Neural progenitor cell (in vitro differentiated cells): ENCODE measurements at regions not wholly inside any gene's neighbourhood (a gene's known extent, or its start where the extent isn't known, plus 50 kb on each side); places are given as distances from the start of the nearest gene placed in this dataset.

ENCODE experiments used
- DNase-seq: peaks from one replicate; pipeline ENCODE4 v3.0.0-alpha.2; 2016; ENCODE audit warnings: low spot score
- H2AFZ ChIP-seq: fragments of 200-600 bp; sonication (generic); replicated peaks from 2 replicates; pipeline ENCODE4 v1.6.1; 2016; ENCODE audit warnings: antibody characterized with exemption
- H3F3A ChIP-seq: fragments of 200-600 bp; sonication (generic); 2 replicates; pipeline ENCODE4 v1.6.1; 2016; ENCODE audit warnings: antibody characterized with exemption, low read depth
- H3K27ac ChIP-seq: fragments of 200-600 bp; sonication (generic); 2 replicates; pipeline ENCODE4 v1.5.1; 2016; ENCODE audit warnings: mild to moderate bottlenecking
- H3K27me3 ChIP-seq: fragments of 200-600 bp; sonication (generic); 2 replicates; pipeline ENCODE4 v1.6.1; 2016; ENCODE audit warnings: mild to moderate bottlenecking, moderate library complexity
- H3K36me3 ChIP-seq: fragments of 200-600 bp; sonication (generic); 2 replicates; pipeline ENCODE4 v1.5.1; 2016
- H3K4me1 ChIP-seq: fragments of 200-600 bp; sonication (generic); 2 replicates; pipeline ENCODE4 v1.6.1; 2016; ENCODE audit warnings: mixed run types
- H3K4me2 ChIP-seq: fragments of 200-600 bp; sonication (generic); 2 replicates; pipeline ENCODE4 v1.6.1; 2016
- H3K4me3 ChIP-seq: fragments of 200-600 bp; sonication (generic); 2 replicates; pipeline ENCODE4 v1.5.1; 2016
- H3K79me2 ChIP-seq: fragments of 200-600 bp; sonication (generic); 2 replicates; pipeline ENCODE4 v1.6.1; 2016; ENCODE audit warnings: low read depth
- H3K9ac ChIP-seq: fragments of 200-600 bp; sonication (generic); 2 replicates; pipeline ENCODE4 v1.6.1; 2016
- H3K9me3 ChIP-seq: fragments of 200-600 bp; sonication (generic); 2 replicates; pipeline ENCODE4 v1.5.1; 2016; ENCODE audit warnings: low read depth
- H4K20me1 ChIP-seq: fragments of 200-600 bp; sonication (generic); 2 replicates; pipeline ENCODE4 v1.6.1; 2016; ENCODE audit warnings: low read depth
- H3K27ac Mint-ChIP-seq: 3 replicates; pipeline ENCODE4 v1.8.0; 2021; ENCODE audit warnings: mixed read lengths
- H3K27me3 Mint-ChIP-seq: 2 replicates; pipeline ENCODE4 v1.8.0; 2022; ENCODE audit warnings: low read depth, mild to moderate bottlenecking, inconsistent platforms, moderate library complexity, mixed read lengths; ENCODE audit not compliant: insufficient read depth
- H3K36me3 Mint-ChIP-seq: 3 replicates; pipeline ENCODE4 v1.8.0; 2021; ENCODE audit warnings: mixed read lengths
- H3K4me1 Mint-ChIP-seq: 3 replicates; pipeline ENCODE4 v1.8.0; 2021; ENCODE audit warnings: mixed read lengths
- H3K4me3 Mint-ChIP-seq: 3 replicates; pipeline ENCODE4 v1.8.0; 2021; ENCODE audit warnings: mild to moderate bottlenecking, moderate library complexity, mixed read lengths
- H3K9me3 Mint-ChIP-seq: 3 replicates; pipeline ENCODE4 v1.8.0; 2020; ENCODE audit warnings: mixed read lengths
- CTCF ChIP-seq: fragments of 200-600 bp; sonication (generic); IDR thresholded peaks from 2 replicates; pipeline ENCODE4 v1.5.1; 2017; ENCODE audit warnings: antibody characterized with exemption, mild to moderate bottlenecking
- EZH2 ChIP-seq: fragments of 200-600 bp; sonication (generic); IDR thresholded peaks from 2 replicates; pipeline ENCODE4 v1.6.1; 2017; ENCODE audit warnings: antibody characterized with exemption, mild to moderate bottlenecking, moderate library complexity
- EZH2phosphoT487 ChIP-seq: fragments of 200-600 bp; sonication (generic); IDR thresholded peaks from 2 replicates; pipeline ENCODE4 v1.6.1; 2017; ENCODE audit warnings: antibody characterized with exemption

GRCh38 chrX:56069299-56069931 is 162.7 kb upstream of the KLF8 start:
- Mint-ChIP-seq H3K27me3 (peaks cover 2% of the 10 kb centered on the region), H3K4me3 (no peak overlapping the region), H3K36me3 (no peaks in the 10 kb centered on the region), H3K4me1 (no peaks in the 10 kb centered on the region), H3K9me3 (peaks cover 10% of the 10 kb centered on the region), H3K27ac (no peak overlapping the region)
- no peak for DNase-seq
- H3K9me3 ChIP-seq = no peaks in the 10 kb centered on the region
- H3F3A ChIP-seq = no peaks in the 10 kb centered on the region
- no peak overlapping the region for H2AFZ ChIP-seq
- H4K20me1 ChIP-seq = no peaks in the 10 kb centered on the region
- H3K9ac ChIP-seq = no peak overlapping the region
- no peaks in the 10 kb centered on the region for H3K79me2 ChIP-seq
- H3K4me3 ChIP-seq = no peak overlapping the region
- H3K4me2 ChIP-seq = no peak overlapping the region
- H3K4me1 ChIP-seq = no peaks in the 10 kb centered on the region
- H3K36me3 ChIP-seq = no peaks in the 10 kb centered on the region
- no peak overlapping the region for H3K27ac ChIP-seq
- H3K27me3 ChIP-seq = no peaks in the 10 kb centered on the region
- no peak for TF ChIP-seq EZH2
- TF ChIP-seq CTCF = no peak
- no peak for TF ChIP-seq EZH2phosphoT487

GRCh38 chrX:56089376-56089775 is 142.8 kb upstream of the KLF8 start:
- H3K27me3 ChIP-seq = no peaks in the 10 kb centered on the region
- Mint-ChIP-seq H3K4me1 (no peaks in the 10 kb centered on the region), H3K4me3 (no peak overlapping the region), H3K9me3 (peaks cover 2% of the 10 kb centered on the region), H3K27ac (no peak overlapping the region), H3K27me3 (no peaks in the 10 kb centered on the region), H3K36me3 (no peaks in the 10 kb centered on the region)
- no peaks in the 10 kb centered on the region for H3K79me2 ChIP-seq
- H4K20me1 ChIP-seq = no peaks in the 10 kb centered on the region
- H3K9me3 ChIP-seq = no peaks in the 10 kb centered on the region
- H3K4me1 ChIP-seq = no peaks in the 10 kb centered on the region
- no peak for DNase-seq
- no peak overlapping the region for H2AFZ ChIP-seq
- no peaks in the 10 kb centered on the region for H3F3A ChIP-seq
- no peak for TF ChIP-seq CTCF
- no peak for TF ChIP-seq EZH2phosphoT487
- TF ChIP-seq EZH2 = no peak
- H3K9ac ChIP-seq = no peak overlapping the region
- H3K4me3 ChIP-seq = no peak overlapping the region
- no peaks in the 10 kb centered on the region for H3K36me3 ChIP-seq
- no peak overlapping the region for H3K4me2 ChIP-seq
- no peak overlapping the region for H3K27ac ChIP-seq

GRCh38 chrX:56099271-56099670 is 132.9 kb upstream of the KLF8 start:
- Histone ChIP-seq H3K9ac (no peak overlapping the region), H2AFZ (no peak overlapping the region), H3K36me3 (no peaks in the 10 kb centered on the region), H3K27ac (no peak overlapping the region), H3K4me3 (no peak overlapping the region), H3K9me3 (no peaks in the 10 kb centered on the region), H3K4me1 (no peaks in the 10 kb centered on the region), H3F3A (no peaks in the 10 kb centered on the region), H3K79me2 (no peaks in the 10 kb centered on the region), H3K4me2 (no peak overlapping the region), H3K27me3 (no peaks in the 10 kb centered on the region), H4K20me1 (no peaks in the 10 kb centered on the region)
- Mint-ChIP-seq H3K4me1 (no peaks in the 10 kb centered on the region), H3K4me3 (no peak overlapping the region), H3K27me3 (no peaks in the 10 kb centered on the region), H3K27ac (no peak overlapping the region), H3K36me3 (no peaks in the 10 kb centered on the region), H3K9me3 (no peaks in the 10 kb centered on the region)
- TF ChIP-seq EZH2phosphoT487 (no peak), EZH2 (no peak), CTCF (no peak)
- DNase-seq = no peak
